HCT116 (cell line): ENCODE measurements at regions not wholly inside any gene's neighbourhood (a gene's known extent, or its start where the extent isn't known, plus 50 kb on each side); places are given as distances from the start of the nearest gene placed in this dataset.

Experiments used
- ATF3 ChIP-seq: IDR thresholded peaks from 2 replicates; pipeline ENCODE4 v1.6.1; 2012
- CEBPB ChIP-seq: IDR thresholded peaks from 2 replicates; pipeline ENCODE4 v1.6.1; 2012; ENCODE audit warnings: low read depth
- CTCF ChIP-seq, 3 experiments: fragments of 200-600 bp in 1 of 3; sonication (generic) in 1 of 3; IDR thresholded peaks in 2 of 3; conservative IDR thresholded peaks in 1 of 3; 2 replicates each; pipeline ENCODE4 v1.5.1; 2012 to 2017; ENCODE audit warnings: low read depth in 2 of 3, low read length in 2 of 3, antibody characterized with exemption in 1 of 3, borderline replicate concordance in 1 of 3, control low read depth in 1 of 3, mild to moderate bottlenecking in 1 of 3, mixed read lengths in 1 of 3, mixed run types in 1 of 3, moderate library complexity in 1 of 3; ENCODE audit not compliant: insufficient read depth in 1 of 3
- ELF1 ChIP-seq: IDR thresholded peaks from 2 replicates; pipeline ENCODE4 v1.6.1; 2012; ENCODE audit warnings: low read depth, borderline replicate concordance
- EZH2 ChIP-seq: fragments of 200-600 bp; sonication (generic); IDR thresholded peaks from 2 replicates; pipeline ENCODE4 v1.6.1; 2017; ENCODE audit warnings: antibody characterized with exemption, mixed run types
- EZH2phosphoT487 ChIP-seq: fragments of 200-600 bp; IDR thresholded peaks from 2 replicates; pipeline ENCODE4 v1.6.1; 2018; ENCODE audit warnings: antibody characterized with exemption, borderline replicate concordance
- FOSL1 ChIP-seq: IDR thresholded peaks from 2 replicates; pipeline ENCODE4 v1.6.1; 2012; ENCODE audit warnings: low read depth
- POLR2A ChIP-seq: IDR thresholded peaks from 2 replicates; pipeline ENCODE4 v1.7.0; 2011; ENCODE audit warnings: borderline replicate concordance; ENCODE audit not compliant: insufficient read depth, insufficient read length; ENCODE audit errors: extremely low read depth
- POLR2AphosphoS5 ChIP-seq: IDR thresholded peaks from 2 replicates; pipeline ENCODE4 v1.6.1; 2011; ENCODE audit warnings: mild to moderate bottlenecking, low read depth, low read length, moderate library complexity
- RAD21 ChIP-seq: IDR thresholded peaks from 2 replicates; pipeline ENCODE4 v1.6.1; 2012; ENCODE audit warnings: low read depth, mild to moderate bottlenecking
- REST ChIP-seq: IDR thresholded peaks from 2 replicates; pipeline ENCODE4 v1.6.1; 2012; ENCODE audit warnings: low read depth
- YY1 ChIP-seq: IDR thresholded peaks from 2 replicates; pipeline ENCODE4 v1.6.1; 2011; ENCODE audit warnings: low read length, low read depth, moderate library complexity, mild to moderate bottlenecking; ENCODE audit not compliant: insufficient replicate concordance; ENCODE audit errors: extremely low read depth
- ZFX ChIP-seq: fragments of 450-650 bp; IDR thresholded peaks from 2 replicates; pipeline ENCODE4 v1.6.1; 2017
- ZNF274 ChIP-seq: fragments of 200-500 bp; sonication (Bioruptor generic); IDR thresholded peaks from 2 replicates; pipeline ENCODE4 v1.6.1; 2014; ENCODE audit warnings: mild to moderate bottlenecking, low read depth, low read length, inconsistent platforms

- TF ChIP-seq CTCF (IDR thresholded peaks at IDR 0.05 in 2 of 3, conservative IDR thresholded peaks at IDR 0.05 in 1 of 3; ENCODE audit: borderline replicate concordance in 1 of 3, insufficient read depth in 1 of 3, low read depth in 2 of 3, low read length in 2 of 3) (no peak), RAD21 (no peak), REST (no peak), POLR2A (no peak), ZFX (no peak), EZH2phosphoT487 (no peak), YY1 (no peak), POLR2AphosphoS5 (no peak), ATF3 (no peak), ZNF274 (no peak), FOSL1 (no peak), CEBPB (no peak), EZH2 (no peak), ELF1 (no peak)
Observed at GRCh38 chr4:24372881-24373280, 211.5 kb downstream of the DHX15 start.
